ENCODE measurements at regions not wholly inside any gene's neighbourhood (a gene's known extent, or its start where the extent isn't known, plus 50 kb on each side); places are given as distances from the start of the nearest gene placed in this dataset.
"Not testable (repeated sequence)": the region's sequence is repeated elsewhere in the genome, so short reads cannot be mapped to it uniquely, and the experiment has no call there.

GRCh38 chr7:91717681-91718470 is 162.6 kb downstream of the MTERF1 start:
- DNase-seq, result no peak

GRCh38 chr7:91719008-91719407 is 161.5 kb downstream of the MTERF1 start:
- no peak for DNase-seq

GRCh38 chr7:91720260-91720937 is 160.1 kb downstream of the MTERF1 start:
- no peak for DNase-seq

GRCh38 chr7:91722831-91723230 is 157.7 kb downstream of the MTERF1 start:
- DNase-seq, result no peak

GRCh38 chr7:91729046-91729445 is 151.5 kb downstream of the MTERF1 start:
- not testable (repeated sequence) for DNase-seq

- DNase-seq, result no peak
These were observed 148.5 kb downstream of the MTERF1 start for GRCh38 chr7:91731976-91732375.

GRCh38 chr7:91749418-91749817 is 131.1 kb downstream of the MTERF1 start:
- DNase-seq, result no peak

GRCh38 chr7:91750091-91750490 is 130.4 kb downstream of the MTERF1 start:
- DNase-seq, result no peak

- no peak for DNase-seq
These were observed 128.4 kb downstream of the MTERF1 start for GRCh38 chr7:91752102-91752501.

- not testable (repeated sequence) for DNase-seq
These were observed 126.2 kb downstream of the MTERF1 start for GRCh38 chr7:91754280-91754679.

- DNase-seq, result not testable (repeated sequence)
These were observed 125.4 kb downstream of the MTERF1 start for GRCh38 chr7:91755121-91755520.

- DNase-seq, result no peak
These were observed 121.2 kb downstream of the MTERF1 start for GRCh38 chr7:91759205-91759863.

GRCh38 chr7:91767820-91768219 is 112.7 kb downstream of the MTERF1 start:
- DNase-seq, result no peak

- DNase-seq, result no peak
These were observed 109.1 kb downstream of the MTERF1 start for GRCh38 chr7:91771394-91771793.

- DNase-seq, result no peak
These were observed 108.3 kb downstream of the MTERF1 start for GRCh38 chr7:91771921-91772815.

- DNase-seq, result no peak
These were observed 104.3 kb downstream of the MTERF1 start for GRCh38 chr7:91776171-91776570.

- no peak for DNase-seq
These were observed 103.0 kb downstream of the MTERF1 start for GRCh38 chr7:91777522-91777921.

GRCh38 chr7:91778416-91778815 is 102.1 kb downstream of the MTERF1 start:
- no peak for DNase-seq

- no peak for DNase-seq
These were observed 100.0 kb downstream of the MTERF1 start for GRCh38 chr7:91780521-91780920.

GRCh38 chr7:91784469-91784868 is 96.0 kb downstream of the MTERF1 start:
- no peak for DNase-seq

GRCh38 chr7:91787931-91788330 is 92.6 kb downstream of the MTERF1 start:
- DNase-seq, result no peak

GRCh38 chr7:91789086-91789485 is 91.4 kb downstream of the MTERF1 start:
- no peak for DNase-seq

GRCh38 chr7:91789558-91789957 is 90.9 kb downstream of the MTERF1 start:
- no peak for DNase-seq

All from KG1 (cell line).